ENCODE measurements at regions not wholly inside any gene's neighbourhood (a gene's known extent, or its start where the extent isn't known, plus 50 kb on each side); places are given as distances from the start of the nearest gene placed in this dataset.

- 24% methylated on average over 2 of the region's 2 CpGs for WGBS (ENCODE audit: low lambda C conversion rate)
- H3K4me2 ChIP-seq: no peak overlapping the region
- no peak overlapping the region for H3K9ac ChIP-seq
- peaks cover 0 to 9% of the 10 kb centered on the region in 2 experiments; a peak in 2 of 4 replicates for H3K4me1 ChIP-seq (ENCODE audit: control insufficient read depth in 1 of 2, insufficient read depth in 2 of 2, low read depth in 1 of 2, low read length in 1 of 2)
- TF ChIP-seq FOSL2 (IDR thresholded peaks at IDR 0.05; ENCODE audit: borderline replicate concordance, low read depth): no peak
- no peak for TF ChIP-seq CTCF (IDR thresholded peaks at IDR 0.05)
- TF ChIP-seq MXI1 (IDR thresholded peaks at IDR 0.05; ENCODE audit: low read depth, low read length): no peak
- no peak for TF ChIP-seq CHD2 (IDR thresholded peaks at IDR 0.05; ENCODE audit: low read length, partially characterized antibody)
- no peak for TF ChIP-seq IRF3 (IDR thresholded peaks at IDR 0.05; ENCODE audit: low read depth, low read length)
- TF ChIP-seq PBX3 (IDR thresholded peaks at IDR 0.05): no peak
- no peak for TF ChIP-seq FOXM1 (IDR thresholded peaks at IDR 0.05; ENCODE audit: low read depth)
- TF ChIP-seq TEAD4 (IDR thresholded peaks at IDR 0.05; ENCODE audit: borderline replicate concordance, insufficient read depth): no peak
- TF ChIP-seq RAD21 (IDR thresholded peaks at IDR 0.05; ENCODE audit: low read length): no peak
- H3K27ac ChIP-seq (ENCODE audit: low read depth in 2 of 2, low read length in 1 of 2): no peak overlapping the region
- ChIA-PET POLR2A (no interaction called here), CTCF (no interaction called here)
- no peaks in the 10 kb centered on the region for H3K27me3 ChIP-seq (ENCODE audit: insufficient read depth)
- H3F3A ChIP-seq (replicated peaks; ENCODE audit: insufficient read depth): no peaks in the 10 kb centered on the region
- H3K79me2 ChIP-seq (ENCODE audit: insufficient read depth): no peaks in the 10 kb centered on the region
- H4K20me1 ChIP-seq (ENCODE audit: insufficient read depth): no peaks in the 10 kb centered on the region
- no peak overlapping the region for H2AFZ ChIP-seq (ENCODE audit: low read depth)
- H3K4me3 ChIP-seq (ENCODE audit: low read depth in 2 of 2, low read length in 1 of 2): no peak overlapping the region
- H3K9me3 ChIP-seq: no peaks in the 10 kb centered on the region
- no peaks in the 10 kb centered on the region for H3K36me3 ChIP-seq (replicated peaks in 1 of 2; ENCODE audit: control insufficient read depth in 1 of 2, insufficient read depth in 2 of 2, low read length in 1 of 2)
- no peak for DNase-seq
- H3K9me2 ChIP-seq: no peaks in the 10 kb centered on the region
Measured at GRCh38 chr3:118505784-118506183, 528.9 kb downstream of the IGSF11 start.

GRCh38 chr3:118511402-118511801 lies 523.2 kb downstream of the IGSF11 start:
- DNase-seq: no peak
- Histone ChIP-seq H3K36me3 (replicated peaks in 1 of 2; ENCODE audit: control insufficient read depth in 1 of 2, insufficient read depth in 2 of 2, low read length in 1 of 2) (no peaks in the 10 kb centered on the region), H3K9me3 (no peaks in the 10 kb centered on the region), H4K20me1 (ENCODE audit: insufficient read depth) (no peaks in the 10 kb centered on the region), H3K4me3 (ENCODE audit: low read depth in 2 of 2, low read length in 1 of 2) (no peak overlapping the region), H3K9me2 (no peaks in the 10 kb centered on the region), H2AFZ (ENCODE audit: low read depth) (no peak overlapping the region), H3K9ac (no peak overlapping the region), H3K4me2 (no peak overlapping the region), H3K27ac (ENCODE audit: low read depth in 2 of 2, low read length in 1 of 2) (no peak overlapping the region), H3K4me1 (ENCODE audit: control insufficient read depth in 1 of 2, insufficient read depth in 2 of 2, low read depth in 1 of 2, low read length in 1 of 2) (no peaks in the 10 kb centered on the region; a peak in 1 of 4 replicates), H3K79me2 (ENCODE audit: insufficient read depth) (no peaks in the 10 kb centered on the region), H3F3A (replicated peaks; ENCODE audit: insufficient read depth) (no peaks in the 10 kb centered on the region), H3K27me3 (ENCODE audit: insufficient read depth) (no peaks in the 10 kb centered on the region)
- no peak for TF ChIP-seq CTCF (IDR thresholded peaks at IDR 0.05)
- TF ChIP-seq NFIC (IDR thresholded peaks at IDR 0.05; ENCODE audit: borderline replicate concordance): no peak
- TF ChIP-seq EP300 (IDR thresholded peaks at IDR 0.05; ENCODE audit: borderline replicate concordance in 1 of 2, low read depth in 1 of 2, low read length in 1 of 2): no peak
- no peak for TF ChIP-seq YY1 (IDR thresholded peaks at IDR 0.05; ENCODE audit: low read depth)
- TF ChIP-seq ZBTB33 (IDR thresholded peaks at IDR 0.05; ENCODE audit: borderline replicate concordance, low read depth): no peak
- TF ChIP-seq MXI1 (IDR thresholded peaks at IDR 0.05; ENCODE audit: low read depth, low read length): no peak
- TF ChIP-seq RCOR1 (IDR thresholded peaks at IDR 0.05; ENCODE audit: low read length): no peak
- TF ChIP-seq RFX5 (IDR thresholded peaks at IDR 0.05; ENCODE audit: low read length): no peak
- no peak for TF ChIP-seq MEF2A (IDR thresholded peaks at IDR 0.05; ENCODE audit: borderline replicate concordance, low read depth)
- TF ChIP-seq TCF12 (IDR thresholded peaks at IDR 0.05): no peak
- no peak for TF ChIP-seq SIN3A (IDR thresholded peaks at IDR 0.05; ENCODE audit: borderline replicate concordance, low read depth, low read length)
- no peak for TF ChIP-seq USF1 (IDR thresholded peaks at IDR 0.05; ENCODE audit: borderline replicate concordance, low read depth)
- ChIA-PET POLR2A (no interaction called here), CTCF (no interaction called here)
